ENCODE measurements at regions not wholly inside any gene's neighbourhood (a gene's known extent, or its start where the extent isn't known, plus 50 kb on each side); places are given as distances from the start of the nearest gene placed in this dataset.

DNA sequence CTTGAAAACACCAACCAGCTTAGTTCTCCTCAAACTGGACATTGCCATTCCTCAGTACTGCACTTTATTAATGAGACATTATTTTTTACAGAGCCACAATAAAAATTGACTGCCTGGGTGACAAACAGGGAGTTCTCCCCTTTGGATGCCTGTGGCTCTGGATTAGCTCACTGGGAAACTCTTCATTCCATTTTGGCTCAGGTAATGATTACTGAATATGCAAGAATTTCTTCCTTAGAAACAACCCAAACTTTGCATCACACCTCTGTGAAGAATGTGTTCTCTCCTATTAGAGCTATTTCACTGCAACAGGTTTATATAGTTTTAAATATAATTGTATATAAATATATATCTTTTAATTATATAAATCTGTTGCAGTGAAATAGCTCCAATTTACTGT, 2065.8 kb downstream of the ARAP2 start:
- TF ChIP-seq, protein P1, sequence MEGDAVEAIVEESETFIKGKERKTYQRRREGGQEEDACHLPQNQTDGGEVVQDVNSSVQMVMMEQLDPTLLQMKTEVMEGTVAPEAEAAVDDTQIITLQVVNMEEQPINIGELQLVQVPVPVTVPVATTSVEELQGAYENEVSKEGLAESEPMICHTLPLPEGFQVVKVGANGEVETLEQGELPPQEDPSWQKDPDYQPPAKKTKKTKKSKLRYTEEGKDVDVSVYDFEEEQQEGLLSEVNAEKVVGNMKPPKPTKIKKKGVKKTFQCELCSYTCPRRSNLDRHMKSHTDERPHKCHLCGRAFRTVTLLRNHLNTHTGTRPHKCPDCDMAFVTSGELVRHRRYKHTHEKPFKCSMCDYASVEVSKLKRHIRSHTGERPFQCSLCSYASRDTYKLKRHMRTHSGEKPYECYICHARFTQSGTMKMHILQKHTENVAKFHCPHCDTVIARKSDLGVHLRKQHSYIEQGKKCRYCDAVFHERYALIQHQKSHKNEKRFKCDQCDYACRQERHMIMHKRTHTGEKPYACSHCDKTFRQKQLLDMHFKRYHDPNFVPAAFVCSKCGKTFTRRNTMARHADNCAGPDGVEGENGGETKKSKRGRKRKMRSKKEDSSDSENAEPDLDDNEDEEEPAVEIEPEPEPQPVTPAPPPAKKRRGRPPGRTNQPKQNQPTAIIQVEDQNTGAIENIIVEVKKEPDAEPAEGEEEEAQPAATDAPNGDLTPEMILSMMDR (IDR thresholded peaks at IDR 0.05) = no peak
- DNase-seq (ENCODE audit: low spot score) (no peak), ATAC-seq (ENCODE audit: low FRiP score) (no peak)

DNA sequence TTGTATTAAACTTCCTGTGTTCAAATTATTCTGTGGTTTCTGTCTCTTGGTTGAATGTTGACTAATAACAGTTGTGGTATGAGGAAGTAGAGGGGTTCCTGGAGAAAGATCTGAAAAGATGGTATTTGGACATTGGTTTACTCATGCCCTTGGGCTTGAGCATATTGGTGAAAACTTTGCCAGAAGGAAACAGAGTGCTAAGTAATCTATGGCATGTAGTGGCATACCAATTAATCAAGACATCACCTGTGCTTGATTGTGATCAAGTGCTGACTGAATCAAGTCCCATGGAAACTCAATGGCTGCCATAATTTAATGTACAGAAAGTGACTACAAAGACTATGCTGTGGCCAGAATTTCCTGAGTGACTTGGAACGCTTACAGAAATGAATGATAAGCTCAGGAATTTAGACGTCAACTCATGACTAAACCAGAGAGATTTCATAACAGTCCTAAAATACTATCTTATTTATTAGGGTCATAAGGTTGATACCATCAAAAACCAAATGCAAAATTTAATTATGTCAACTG, 2062.9 kb downstream of the ARAP2 start:
- no peak for DNase-seq (ENCODE audit: low spot score)
- TF ChIP-seq, protein P1 (IDR thresholded peaks at IDR 0.05) = no peak
- ATAC-seq (ENCODE audit: low FRiP score) = peak; percentile 75

DNA sequence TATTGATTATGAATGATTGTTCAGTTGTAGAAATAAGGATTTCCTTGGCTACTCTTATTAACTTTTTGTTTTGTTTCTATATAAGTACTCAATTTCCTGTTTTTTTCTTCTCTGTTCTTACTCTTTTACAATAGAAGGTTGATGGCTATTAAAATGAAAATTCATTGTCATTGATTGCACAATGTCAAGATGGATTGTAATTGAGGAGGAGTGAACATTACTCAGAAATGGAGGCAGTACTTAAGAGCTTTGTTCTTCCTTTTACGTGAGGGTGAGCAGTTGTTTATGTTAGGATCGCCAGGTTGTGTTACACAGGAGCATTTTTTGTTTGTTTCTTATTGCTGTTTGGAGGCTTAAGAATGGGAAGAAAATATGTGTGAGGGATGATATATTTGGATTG, 2062.4 kb downstream of the ARAP2 start:
- DNase-seq (ENCODE audit: low spot score) (no peak), ATAC-seq (ENCODE audit: low FRiP score) (peak; percentile 55)
- TF ChIP-seq, protein P1 (IDR thresholded peaks at IDR 0.05) = no peak

- ATAC-seq (ENCODE audit: low FRiP score) (peak; percentile 62), DNase-seq (ENCODE audit: low spot score) (no peak)
- TF ChIP-seq, protein P1 (IDR thresholded peaks at IDR 0.05) = no peak
Measured at GRCh38 chr4:34182306-34182705, 2062.0 kb downstream of the ARAP2 start.

GRCh38 chr4:34183926-34184325, 2060.4 kb downstream of the ARAP2 start:
- DNase-seq (ENCODE audit: low spot score) (no peak), ATAC-seq (ENCODE audit: low FRiP score) (no peak)
- TF ChIP-seq, protein P1 (IDR thresholded peaks at IDR 0.05) = no peak

DNA sequence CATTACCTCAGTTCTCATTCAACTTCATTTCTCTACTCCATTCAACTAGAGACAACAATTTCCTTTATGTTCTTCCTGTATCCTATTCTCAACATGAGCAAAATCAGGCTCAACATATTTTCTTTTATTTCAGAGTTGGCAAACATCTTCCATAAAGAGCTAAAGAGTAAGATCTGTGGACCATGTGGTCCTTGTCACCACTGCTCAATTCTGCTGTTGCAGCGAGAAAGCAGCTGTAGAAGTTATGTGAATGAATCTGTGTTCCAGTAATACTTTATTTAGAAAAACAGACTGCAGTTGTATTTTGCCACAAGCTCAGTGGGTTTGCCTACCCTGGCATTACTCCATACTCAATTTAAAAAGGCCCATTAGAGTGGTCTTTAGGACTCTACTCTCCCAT, 2057.3 kb downstream of the ARAP2 start:
- no peak for DNase-seq (ENCODE audit: low spot score)
- no peak for ATAC-seq (ENCODE audit: low FRiP score)
- TF ChIP-seq, protein P1 (IDR thresholded peaks at IDR 0.05) = no peak

GRCh38 chr4:34191443-34191842, 2052.9 kb downstream of the ARAP2 start:
- ATAC-seq (ENCODE audit: low FRiP score) (no peak), DNase-seq (ENCODE audit: low spot score) (no peak)
- TF ChIP-seq, protein P1 (IDR thresholded peaks at IDR 0.05) = no peak

All from omental fat pad (tissue), 3 donors.